AG10803 (cell line): ENCODE measurements at regions not wholly inside any gene's neighbourhood (a gene's known extent, or its start where the extent isn't known, plus 50 kb on each side); places are given as distances from the start of the nearest gene placed in this dataset.

Source experiments
- DNase-seq: peaks from one replicate; pipeline ENCODE4 v3.0.0; 2010; ENCODE audit warnings: low read depth
- H3K4me3 ChIP-seq: 2 replicates; pipeline ENCODE4 v1.5.1; 2011; ENCODE audit warnings: mild to moderate bottlenecking, low read length, control low read depth
- CTCF ChIP-seq: conservative IDR thresholded peaks from 2 replicates; pipeline ENCODE4 v1.5.1; 2011; ENCODE audit warnings: mild to moderate bottlenecking, low read length, control low read depth, inconsistent platforms

GRCh38 chr2:184205048-184205596, 393.2 kb upstream of the ZNF804A start:
- no peak for TF ChIP-seq CTCF
- no peak overlapping the region for H3K4me3 ChIP-seq
- DNase-seq = no peak

GRCh38 chr2:184206045-184206444, 392.3 kb upstream of the ZNF804A start:
- no peak for TF ChIP-seq CTCF
- no peak overlapping the region for H3K4me3 ChIP-seq
- DNase-seq = no peak

- no peak for TF ChIP-seq CTCF
- DNase-seq = no peak
- no peak overlapping the region for H3K4me3 ChIP-seq
These were observed 388.0 kb upstream of the ZNF804A start for GRCh38 chr2:184210329-184210728.

GRCh38 chr2:184215745-184216144, 382.6 kb upstream of the ZNF804A start:
- DNase-seq = no peak
- no peak for TF ChIP-seq CTCF
- H3K4me3 ChIP-seq = no peak overlapping the region

GRCh38 chr2:184256611-184257010, 341.7 kb upstream of the ZNF804A start:
- TF ChIP-seq CTCF = no peak
- DNase-seq = no peak
- H3K4me3 ChIP-seq = no peak overlapping the region

GRCh38 chr2:184261331-184261730, 337.0 kb upstream of the ZNF804A start:
- no peak for TF ChIP-seq CTCF
- no peak for DNase-seq
- H3K4me3 ChIP-seq = no peak overlapping the region

- TF ChIP-seq CTCF = no peak
These were observed 336.5 kb upstream of the ZNF804A start for GRCh38 chr2:184261818-184262217.

More at GRCh38 chr2:184261818-184262217, 336.5 kb upstream of the ZNF804A start:
- no peak for DNase-seq
- H3K4me3 ChIP-seq = no peak overlapping the region
